Cardiac fibroblast (primary cell): ENCODE measurements at regions not wholly inside any gene's neighbourhood (a gene's known extent, or its start where the extent isn't known, plus 50 kb on each side); places are given as distances from the start of the nearest gene placed in this dataset.
A peak's percentile ranks its signal among the peaks of the same experiment; 100 is the strongest.

ENCODE experiments used
- DNase-seq, 2 donors: peaks; one replicate each; pipeline versions ENCODE4 v3.0.0 to v3.0.0-alpha.2; 2010; ENCODE audit warnings: low read depth in 2 of 2
- H3K4me3 ChIP-seq, 2 donors: replicated peaks in 1 of 2; 1 replicate in 1 of 2; 2 replicates in 1 of 2; pipeline ENCODE4 v1.5.1; 2011; ENCODE audit warnings: low read depth in 2 of 2, low read length in 2 of 2, mild to moderate bottlenecking in 2 of 2, moderate library complexity in 1 of 2
- CTCF ChIP-seq: IDR thresholded peaks from one replicate; pipeline ENCODE4 v1.5.1; 2011; ENCODE audit warnings: low read depth, mild to moderate bottlenecking, low read length, inconsistent platforms

DNA sequence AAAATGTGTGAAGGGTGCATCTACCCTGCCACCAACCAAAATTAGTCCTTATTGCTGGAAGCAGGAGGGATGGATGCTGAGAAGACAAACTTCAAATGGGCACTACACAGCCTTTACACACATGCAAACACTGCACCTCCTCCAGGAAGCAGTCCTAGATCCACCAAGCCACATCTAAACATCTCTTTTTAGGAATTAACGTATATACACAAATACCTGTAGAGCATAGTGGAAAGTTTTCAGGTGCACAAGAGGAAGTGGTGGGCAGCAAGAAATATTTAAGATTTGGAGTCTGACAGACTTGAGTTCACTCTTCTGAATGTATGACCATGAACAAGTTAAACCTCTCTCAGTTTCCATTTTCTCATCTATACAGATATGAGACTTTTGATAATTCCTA is 456.6 kb upstream of the PROK2 start:
- TF ChIP-seq CTCF = no peak
- DNase-seq = no peak
- no peak overlapping the region for H3K4me3 ChIP-seq

DNA sequence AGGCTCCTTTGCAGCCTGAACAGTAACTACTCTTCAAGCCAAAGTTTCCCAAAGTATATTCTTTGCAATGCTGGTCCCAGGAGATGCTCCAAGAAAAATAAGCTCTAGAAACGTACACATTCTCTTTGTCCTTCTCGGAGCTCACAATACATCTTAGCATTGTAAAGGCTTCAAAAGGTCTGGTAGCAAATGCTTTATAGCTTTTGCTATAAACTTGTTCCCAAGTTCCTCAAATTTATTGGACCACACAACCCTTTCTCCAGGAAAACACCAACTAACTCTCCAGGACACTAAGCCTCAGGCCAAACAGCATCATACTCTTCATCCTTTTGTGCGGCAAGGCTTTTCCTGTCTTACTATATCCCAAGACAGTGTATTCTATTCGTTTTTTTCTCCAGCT is 455.6 kb upstream of the PROK2 start:
- DNase-seq = no peak
- no peak overlapping the region for H3K4me3 ChIP-seq
- TF ChIP-seq CTCF = no peak

DNA sequence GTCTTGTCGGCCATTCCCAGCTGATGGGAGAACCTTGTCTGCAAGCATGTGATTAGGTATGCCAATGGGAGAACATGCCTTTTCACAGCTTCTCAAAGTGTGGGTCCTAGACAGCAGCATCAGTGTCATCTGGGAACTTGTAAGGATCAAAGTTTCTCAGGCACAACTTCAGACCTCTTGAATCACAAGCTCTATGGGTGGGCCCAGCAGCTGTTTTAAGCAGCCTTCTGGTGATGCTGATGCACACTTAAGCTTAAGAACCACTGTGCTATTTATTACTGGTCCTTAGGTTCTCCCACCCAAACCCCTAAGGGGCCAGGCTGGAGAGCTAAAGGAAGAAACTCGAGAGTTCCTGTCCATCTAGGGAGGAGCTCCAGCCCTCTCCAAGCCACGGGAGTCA is 453.9 kb upstream of the PROK2 start:
- no peak for TF ChIP-seq CTCF
- DNase-seq = no peak
- H3K4me3 ChIP-seq = no peak overlapping the region

- no peak for TF ChIP-seq CTCF
- H3K4me3 ChIP-seq = no peak overlapping the region
- peak in 1 of 2 donors; percentile 43 for DNase-seq
Observed at GRCh38 chr3:72238010-72238691, 453.2 kb upstream of the PROK2 start.

DNA sequence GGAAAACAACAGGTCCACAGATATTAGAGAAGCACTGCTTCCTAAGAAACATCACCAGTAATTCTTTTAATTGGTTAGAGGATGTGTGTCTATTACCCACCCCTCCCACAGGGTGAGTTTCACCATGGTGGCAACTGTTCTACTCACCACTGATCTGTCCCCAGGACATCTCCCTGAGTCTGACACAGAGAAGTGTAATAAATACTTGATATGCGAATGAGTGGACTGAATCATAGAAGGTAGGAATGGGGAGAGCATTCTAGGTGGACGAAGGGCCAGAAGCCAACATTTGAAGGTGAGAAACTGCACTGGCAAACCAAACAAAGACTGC is 452.7 kb upstream of the PROK2 start:
- no peak for DNase-seq
- no peak for TF ChIP-seq CTCF

GRCh38 chr3:72234391-72234790 is 449.4 kb upstream of the PROK2 start:
- peak; percentile 70 to 90 for DNase-seq

More for the DNA sequence above, 452.7 kb upstream of the PROK2 start:
- no peak overlapping the region for H3K4me3 ChIP-seq

More at GRCh38 chr3:72234391-72234790, 449.4 kb upstream of the PROK2 start:
- no peak for TF ChIP-seq CTCF
- no peak overlapping the region for H3K4me3 ChIP-seq
